Lower leg skin (tissue), 4 donors: ENCODE measurements at regions not wholly inside any gene's neighbourhood (a gene's known extent, or its start where the extent isn't known, plus 50 kb on each side); places are given as distances from the start of the nearest gene placed in this dataset.

ENCODE experiments used
- DNase-seq, 2 donors: peaks; one replicate each; pipeline ENCODE4 v3.0.0-alpha.2; 2019; ENCODE audit warnings: low spot score in 2 of 2
- H3K4me3 ChIP-seq: fragments of 200-600 bp; sonication (generic); 2 replicates; pipeline ENCODE4 v1.5.1; 2017; ENCODE audit warnings: mild to moderate bottlenecking, low read depth; ENCODE audit not compliant: poor library complexity, severe bottlenecking
- CTCF ChIP-seq, 3 donors: fragments of 450-650 bp; IDR thresholded peaks; one replicate each; pipeline ENCODE4 v1.5.1; 2016; ENCODE audit warnings: antibody characterized with exemption in 3 of 3, mild to moderate bottlenecking in 3 of 3, moderate library complexity in 2 of 3
- POLR2A ChIP-seq, 2 donors: fragments of 450-650 bp; IDR thresholded peaks; one replicate each; pipeline ENCODE4 v1.6.1; 2016 to 2017; ENCODE audit warnings: antibody characterized with exemption in 2 of 2, mild to moderate bottlenecking in 1 of 2, moderate library complexity in 1 of 2
- WGBS, 2 donors: methylation state at CpG; one replicate each; pipeline ENCODE4 v1.1.5; 2018; 5-methylcytosine and 5-hydroxymethylcytosine counted together
- intact Hi-C: fragments of 100-400 bp; cut with DNase I; formaldehyde crosslinking; loops from one replicate; pipeline ENCODE4 v1.15.0; 2023; ENCODE audit warnings: low total_unique reads

- WGBS, 2 donors: 79 to 80% methylated on average over 7 of the region's 7 CpGs
- intact Hi-C loops: no loop called here
- H3K4me3 ChIP-seq: no peak overlapping the region
- TF ChIP-seq CTCF (IDR thresholded peaks at IDR 0.05): no peak
- no peak for TF ChIP-seq POLR2A (IDR thresholded peaks at IDR 0.05)
- DNase-seq: no peak
These were observed 68.9 kb upstream of the RMDN2 start for GRCh38 chr2:37856101-37856751.

- H3K4me3 ChIP-seq: no peak overlapping the region
- DNase-seq: no peak
- intact Hi-C loops: no loop called here
- 84 to 88% methylated on average over 11 of the region's 11 CpGs for WGBS, 2 donors
- no peak for TF ChIP-seq POLR2A (IDR thresholded peaks at IDR 0.05)
- TF ChIP-seq CTCF (IDR thresholded peaks at IDR 0.05): no peak
These were observed 67.3 kb upstream of the RMDN2 start for GRCh38 chr2:37857575-37858399.

DNA sequence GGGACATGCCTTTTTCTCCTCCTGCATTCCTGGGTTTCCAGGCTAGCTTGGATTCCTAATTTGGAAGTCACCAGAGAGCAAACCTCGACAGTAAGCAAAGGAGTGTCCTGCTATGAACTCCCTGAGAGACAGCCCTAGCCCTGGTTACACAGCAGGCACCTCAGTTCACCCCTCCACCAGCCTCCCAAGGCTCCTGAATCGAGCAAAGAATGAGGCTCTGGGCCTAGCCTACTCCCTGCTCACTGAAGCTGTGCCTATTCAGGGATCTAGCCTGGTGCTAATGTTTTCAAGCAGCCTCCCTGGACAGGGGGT, 66.7 kb upstream of the RMDN2 start:
- intact Hi-C loops: no loop called here
- no peak for TF ChIP-seq CTCF (IDR thresholded peaks at IDR 0.05)
- H3K4me3 ChIP-seq: no peak overlapping the region
- WGBS, 2 donors: 35 to 47% methylated on average over 1 to 2 of the region's 2 CpGs
- no peak for DNase-seq

DNA sequence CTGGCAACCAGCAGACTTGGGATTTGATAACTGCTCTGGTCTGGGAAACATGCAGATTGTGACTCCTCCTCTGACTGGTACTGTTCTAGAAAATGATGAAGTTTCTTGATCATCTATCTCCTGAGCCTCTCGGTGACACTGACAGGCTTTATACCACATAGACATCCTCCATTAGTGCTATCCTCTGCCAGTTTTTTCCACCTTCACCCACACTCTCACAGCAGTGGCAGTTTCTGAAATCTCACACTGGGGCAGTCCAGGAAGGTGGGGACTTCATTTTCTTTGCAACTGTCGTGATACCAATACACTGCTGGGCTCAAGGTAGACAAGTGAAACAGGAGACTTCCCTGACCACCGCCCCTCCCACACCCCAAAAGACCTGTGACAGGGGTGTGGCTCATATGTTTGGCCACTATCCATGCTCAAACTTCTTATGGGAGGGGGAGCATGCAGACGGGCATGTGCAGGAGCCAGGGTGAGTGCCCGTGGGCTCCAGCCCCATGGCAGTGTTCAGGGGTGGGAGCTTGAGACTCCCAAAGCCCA, 66.3 kb upstream of the RMDN2 start:
- H3K4me3 ChIP-seq: no peak overlapping the region
- intact Hi-C loops: no loop called here
- DNase-seq: no peak
- TF ChIP-seq POLR2A (IDR thresholded peaks at IDR 0.05): no peak
- WGBS, 2 donors: 70 to 77% methylated on average over 5 of the region's 5 CpGs

GRCh38 chr2:37862620-37863019, 62.5 kb upstream of the RMDN2 start:
- DNase-seq: no peak
- 88 to 89% methylated on average over 5 of the region's 5 CpGs for WGBS, 2 donors
- intact Hi-C loops: no loop called here
- H3K4me3 ChIP-seq: no peak overlapping the region
- TF ChIP-seq CTCF (IDR thresholded peaks at IDR 0.05) (no peak), POLR2A (IDR thresholded peaks at IDR 0.05) (no peak)

DNA sequence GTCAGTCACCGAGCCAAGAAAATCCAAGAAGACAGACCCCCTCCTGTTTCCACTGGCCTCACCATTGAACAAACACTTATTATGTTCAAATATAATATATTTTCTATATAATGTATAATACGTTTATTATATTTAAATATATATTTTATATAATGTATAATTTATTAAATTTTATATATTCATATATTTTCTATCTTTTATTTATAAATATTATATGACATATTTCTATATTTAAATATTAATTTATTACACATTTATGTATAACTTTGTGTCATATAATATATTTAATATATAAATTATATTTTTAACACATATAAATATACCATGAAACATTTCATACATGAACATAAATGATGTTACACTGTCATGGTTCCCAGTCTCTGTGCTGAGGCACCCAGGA, 60.9 kb upstream of the RMDN2 start:
- TF ChIP-seq CTCF (IDR thresholded peaks at IDR 0.05) (no peak), POLR2A (IDR thresholded peaks at IDR 0.05) (no peak)
- no peak overlapping the region for H3K4me3 ChIP-seq
- intact Hi-C loops: no loop called here
- 89 to 91% methylated on average over 2 of the region's 2 CpGs for WGBS, 2 donors
- no peak for DNase-seq
